Neuronal stem cell (in vitro differentiated cells): ENCODE measurements at regions not wholly inside any gene's neighbourhood (a gene's known extent, or its start where the extent isn't known, plus 50 kb on each side); places are given as distances from the start of the nearest gene placed in this dataset.
A peak's percentile ranks its signal among the peaks of the same experiment; 100 is the strongest.

Experiments used
- DNase-seq: peaks from one replicate; pipeline ENCODE4 v3.0.0-alpha.2; 2013; ENCODE audit warnings: low spot score
- H2AFZ ChIP-seq: one replicate; pipeline ENCODE4 v1.6.1; 2013; ENCODE audit warnings: mild to moderate bottlenecking, low read length, inconsistent platforms
- H2AK5ac ChIP-seq: 2 replicates; pipeline ENCODE4 v1.6.1; 2013; ENCODE audit warnings: low read depth, mild to moderate bottlenecking, inconsistent platforms, low read length, moderate library complexity, mixed read lengths
- H2BK120ac ChIP-seq: 2 replicates; pipeline ENCODE4 v1.6.1; 2013; ENCODE audit warnings: low read depth, mild to moderate bottlenecking, inconsistent platforms, low read length, moderate library complexity, mixed read lengths
- H2BK12ac ChIP-seq: one replicate; pipeline ENCODE4 v1.6.1; 2013; ENCODE audit warnings: low read length, inconsistent platforms
- H2BK15ac ChIP-seq: 2 replicates; pipeline ENCODE4 v1.6.1; 2013; ENCODE audit warnings: mild to moderate bottlenecking, low read length, inconsistent platforms, mixed read lengths
- H2BK5ac ChIP-seq: one replicate; pipeline ENCODE4 v1.6.1; 2013; ENCODE audit warnings: inconsistent platforms, mild to moderate bottlenecking, low read length, moderate library complexity
- H3K14ac ChIP-seq: one replicate; pipeline ENCODE4 v1.6.1; 2013; ENCODE audit warnings: low read length, inconsistent platforms
- H3K18ac ChIP-seq: 2 replicates; pipeline ENCODE4 v1.6.1; 2013; ENCODE audit warnings: low read length, inconsistent platforms
- H3K23ac ChIP-seq: 2 replicates; pipeline ENCODE4 v1.6.1; 2013; ENCODE audit warnings: low read depth, mild to moderate bottlenecking, mixed read lengths, low read length, inconsistent platforms; ENCODE audit not compliant: poor library complexity
- H3K27ac ChIP-seq: replicated peaks from 3 replicates; pipeline ENCODE4 v1.5.1; 2013; ENCODE audit warnings: low read length, inconsistent platforms
- H3K27me3 ChIP-seq, 3 experiments: 2 replicates each; pipeline ENCODE4 v1.6.1; 2013; ENCODE audit warnings: low read length in 3 of 3, mild to moderate bottlenecking in 2 of 3, inconsistent platforms in 1 of 3, low read depth in 1 of 3, mixed read lengths in 1 of 3, moderate library complexity in 1 of 3; ENCODE audit not compliant: control insufficient read depth in 3 of 3, insufficient read depth in 3 of 3
- H3K36me3 ChIP-seq, 2 donors: replicated peaks in 1 of 2; 2 replicates each; pipeline ENCODE4 v1.6.1; 2013; ENCODE audit warnings: low read length in 2 of 2; ENCODE audit not compliant: control insufficient read depth in 2 of 2, insufficient read depth in 2 of 2
- H3K4ac ChIP-seq: 2 replicates; pipeline ENCODE4 v1.6.1; 2013; ENCODE audit warnings: inconsistent platforms, mild to moderate bottlenecking, low read length, moderate library complexity
- H3K4me1 ChIP-seq, 2 donors: 1 replicate in 1 of 2; 2 replicates in 1 of 2; pipeline ENCODE4 v1.6.1; 2013; ENCODE audit warnings: low read length in 2 of 2, low read depth in 1 of 2; ENCODE audit not compliant: control insufficient read depth in 2 of 2, insufficient read depth in 1 of 2
- H3K4me2 ChIP-seq: one replicate; pipeline ENCODE4 v1.6.1; 2013; ENCODE audit warnings: mild to moderate bottlenecking, low read length, inconsistent platforms; ENCODE audit not compliant: insufficient read depth, poor library complexity, severe bottlenecking
- H3K4me3 ChIP-seq, 2 donors: 2 replicates each; pipeline ENCODE4 v1.5.1; 2013; ENCODE audit warnings: low read length in 2 of 2, mild to moderate bottlenecking in 2 of 2, inconsistent platforms in 1 of 2, moderate library complexity in 1 of 2
- H3K79me1 ChIP-seq: one replicate; pipeline ENCODE4 v1.6.1; 2013; ENCODE audit warnings: low read depth, mild to moderate bottlenecking, inconsistent platforms, low read length, moderate library complexity
- H3K9ac ChIP-seq: one replicate; pipeline ENCODE4 v1.6.1; 2013; ENCODE audit warnings: mild to moderate bottlenecking, low read depth, low read length, inconsistent platforms; ENCODE audit not compliant: poor library complexity
- H3K9me3 ChIP-seq, 2 donors: replicated peaks in 1 of 2; 2 replicates each; pipeline versions ENCODE3 to v1.6.1; 2013; ENCODE audit warnings: low read length in 2 of 2, mild to moderate bottlenecking in 2 of 2, inconsistent platforms in 1 of 2, low read depth in 1 of 2, mixed read lengths in 1 of 2, moderate library complexity in 1 of 2; ENCODE audit not compliant: control insufficient read depth in 2 of 2, insufficient read depth in 1 of 2
- H4K8ac ChIP-seq: one replicate; pipeline ENCODE4 v1.6.1; 2013; ENCODE audit warnings: low read depth, mild to moderate bottlenecking, inconsistent platforms, low read length, moderate library complexity
- H4K91ac ChIP-seq: one replicate; pipeline ENCODE4 v1.6.1; 2013; ENCODE audit warnings: low read length, low read depth, mild to moderate bottlenecking, inconsistent platforms; ENCODE audit not compliant: poor library complexity
- WGBS, 2 donors: extraction: QIAGEN DNeasy Blood & Tissue Kit; methylation state at CpG; one replicate each; pipeline ENCODE4 v1.1.7; 2013; ENCODE audit warnings: missing lambda C conversion rate in 2 of 2, mixed read lengths in 1 of 2; ENCODE audit not compliant: insufficient read length in 2 of 2, insufficient replicate concordance in 1 of 2; ENCODE audit errors: extremely low coverage in 2 of 2; 5-methylcytosine and 5-hydroxymethylcytosine counted together

- no peaks in the 10 kb centered on the region for H3K27me3 ChIP-seq
- peaks cover 0 to 9% of the 10 kb centered on the region in 2 donors for H3K4me1 ChIP-seq
- H3K36me3 ChIP-seq: no peaks in the 10 kb centered on the region
- H2AFZ ChIP-seq: no peak overlapping the region
- no peak overlapping the region for H2BK12ac ChIP-seq
- H3K18ac ChIP-seq: no peak overlapping the region
- no peak overlapping the region for H2BK15ac ChIP-seq
- WGBS, 2 donors: no CpG with 5 or more reads among the region's 3 CpGs
- no peak overlapping the region for H3K9ac ChIP-seq
- H3K4ac ChIP-seq: no peak overlapping the region
- no peaks in the 10 kb centered on the region for H3K79me1 ChIP-seq
- no peak overlapping the region for H4K91ac ChIP-seq
- no peak overlapping the region for H3K4me2 ChIP-seq
- no peak for DNase-seq
- H3K27ac ChIP-seq: no peak overlapping the region
- no peak overlapping the region for H3K4me3 ChIP-seq
- no peak overlapping the region for H2BK5ac ChIP-seq
- no peak overlapping the region for H3K14ac ChIP-seq
- H3K9me3 ChIP-seq: no peaks in the 10 kb centered on the region
- no peak overlapping the region for H2AK5ac ChIP-seq
- no peak overlapping the region for H3K23ac ChIP-seq
- H2BK120ac ChIP-seq: no peak overlapping the region
- H4K8ac ChIP-seq: no peak overlapping the region
Observed at GRCh38 chr5:10160241-10160640, 89.4 kb downstream of the ATPSCKMT start.

DNA sequence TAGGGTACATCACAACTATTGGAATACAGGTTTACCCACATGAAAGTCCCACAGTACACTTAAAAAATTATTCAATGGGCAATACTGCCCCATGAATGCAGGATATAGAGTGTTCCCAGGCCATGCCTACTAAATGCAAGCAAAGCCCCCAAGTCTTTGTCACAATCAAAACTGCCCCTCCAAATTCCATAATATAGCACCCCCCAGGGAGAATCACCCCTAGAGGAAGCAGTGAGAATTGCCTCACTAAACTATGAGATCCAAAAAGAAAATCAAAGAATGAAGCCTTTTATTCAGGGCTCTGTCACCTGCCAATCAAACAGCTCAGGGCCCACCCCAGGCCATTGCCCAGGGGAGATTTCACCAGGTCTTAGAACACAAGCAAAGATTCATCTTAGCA is 90.8 kb downstream of the ATPSCKMT start:
- H3K27me3 ChIP-seq: no peaks in the 10 kb centered on the region
- DNase-seq: no peak

GRCh38 chr5:10157085-10157669 is 92.5 kb downstream of the ATPSCKMT start:
- Histone ChIP-seq H4K8ac (no peak overlapping the region), H3K23ac (no peak overlapping the region), H3K4ac (no peak overlapping the region), H2BK120ac (no peak overlapping the region), H3K27ac (no peak overlapping the region), H2AK5ac (no peak overlapping the region), H4K91ac (no peak overlapping the region), H3K18ac (peak overlapping the region; percentile 56), H3K14ac (no peak overlapping the region), H2BK12ac (no peak overlapping the region), H3K4me1 (peaks cover 0 to 6% of the 10 kb centered on the region in 2 donors), H2BK15ac (no peak overlapping the region), H2AFZ (no peak overlapping the region), H3K9me3 (no peaks in the 10 kb centered on the region), H3K9ac (peak overlapping the region; percentile 39), H3K4me3 (peak overlapping the region in 1 of 2 donors; percentile 32), H2BK5ac (no peak overlapping the region), H3K79me1 (no peaks in the 10 kb centered on the region), H3K4me2 (no peak overlapping the region), H3K27me3 (no peaks in the 10 kb centered on the region), H3K36me3 (no peaks in the 10 kb centered on the region)
- DNase-seq: no peak
- no CpG with 5 or more reads among the region's 3 CpGs for WGBS, 2 donors

More for the DNA sequence above, 90.8 kb downstream of the ATPSCKMT start:
- H3K27ac ChIP-seq: no peak overlapping the region
- H2BK120ac ChIP-seq: no peak overlapping the region
- H3K79me1 ChIP-seq: no peaks in the 10 kb centered on the region
- H3K36me3 ChIP-seq: no peaks in the 10 kb centered on the region
- no peak overlapping the region for H3K4me3 ChIP-seq
- no peak overlapping the region for H2BK5ac ChIP-seq
- H3K23ac ChIP-seq: no peak overlapping the region
- H3K9ac ChIP-seq: no peak overlapping the region
- H2AK5ac ChIP-seq: no peak overlapping the region
- no peak overlapping the region for H4K91ac ChIP-seq
- H2BK12ac ChIP-seq: no peak overlapping the region
- no peak overlapping the region for H3K4ac ChIP-seq
- no peaks in the 10 kb centered on the region for H3K9me3 ChIP-seq
- no peak overlapping the region for H2BK15ac ChIP-seq
- no peak overlapping the region for H3K18ac ChIP-seq
- H2AFZ ChIP-seq: no peak overlapping the region
- no peak overlapping the region for H4K8ac ChIP-seq
- no peak overlapping the region for H3K14ac ChIP-seq
- no peak overlapping the region for H3K4me2 ChIP-seq
- peaks cover 0 to 9% of the 10 kb centered on the region in 2 donors for H3K4me1 ChIP-seq

DNA sequence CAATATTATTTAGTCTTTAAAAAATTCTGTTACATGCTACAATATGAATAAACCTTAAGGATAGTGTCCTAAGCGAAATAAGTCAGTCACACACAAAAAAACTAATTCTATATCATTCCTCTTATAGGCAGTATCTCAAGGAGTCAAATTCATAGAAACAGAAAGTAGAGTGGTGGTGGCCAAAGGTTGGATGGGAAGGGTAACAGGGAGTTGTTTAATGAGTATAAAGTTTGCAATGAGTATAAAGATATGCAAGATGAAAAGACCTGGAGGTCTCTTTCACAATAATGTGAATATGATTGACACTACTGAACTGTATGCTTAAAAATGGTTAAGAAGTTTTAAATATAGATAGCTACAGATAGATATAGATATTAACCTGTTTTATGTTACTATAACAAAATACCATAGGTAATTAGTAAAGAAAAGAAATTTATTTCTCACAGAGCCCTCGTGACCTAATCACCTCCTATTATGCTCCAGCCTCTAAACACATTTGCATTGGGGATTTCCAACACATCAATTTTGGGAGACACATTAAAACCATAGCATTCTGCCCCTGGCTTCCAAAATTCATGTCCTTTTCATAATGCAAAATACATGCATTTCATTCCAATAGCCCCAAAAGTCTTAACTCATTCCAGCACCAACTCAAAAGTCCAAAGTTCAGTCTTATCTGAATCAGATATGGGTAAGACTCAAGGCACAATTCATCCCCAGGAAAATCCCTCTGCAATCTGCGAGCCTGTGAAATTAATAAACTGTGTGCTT is 93.6 kb downstream of the ATPSCKMT start:
- Histone ChIP-seq H3K18ac (no peak overlapping the region), H3K36me3 (no peaks in the 10 kb centered on the region), H2BK12ac (no peak overlapping the region), H3K4me1 (no peaks in the 10 kb centered on the region), H3K27ac (no peak overlapping the region), H3K4me2 (no peak overlapping the region), H3K4me3 (no peak overlapping the region), H2BK5ac (no peak overlapping the region), H3K79me1 (no peaks in the 10 kb centered on the region), H3K9ac (no peak overlapping the region), H4K91ac (no peak overlapping the region), H3K9me3 (no peaks in the 10 kb centered on the region), H2BK15ac (no peak overlapping the region), H2AK5ac (no peak overlapping the region), H2BK120ac (no peak overlapping the region), H3K27me3 (no peaks in the 10 kb centered on the region), H2AFZ (no peak overlapping the region), H3K4ac (no peak overlapping the region), H4K8ac (no peak overlapping the region), H3K23ac (no peak overlapping the region), H3K14ac (no peak overlapping the region)
- DNase-seq: no peak
- no CpG with 5 or more reads among the region's 3 CpGs for WGBS, 2 donors
